GM19351 (cell line): ENCODE measurements at regions not wholly inside any gene's neighbourhood (a gene's known extent, or its start where the extent isn't known, plus 50 kb on each side); places are given as distances from the start of the nearest gene placed in this dataset.
A peak's percentile ranks its signal among the peaks of the same experiment; 100 is the strongest.
"Not testable (repeated sequence)": the region's sequence is repeated elsewhere in the genome, so short reads cannot be mapped to it uniquely, and the experiment has no call there.

ENCODE experiments used
- ATAC-seq: cut with Tn5 transposase; IDR thresholded peaks from one replicate; pipeline ENCODE4 v1.9.1; 2021; ENCODE audit warnings: mild to moderate bottlenecking, moderate library complexity; ENCODE audit not compliant: unreplicated experiment

- no peak for ATAC-seq
Observed at GRCh38 chr4:83932750-83933391, 397.0 kb downstream of the GPAT3 start.

- ATAC-seq = peak; percentile 57
Observed at GRCh38 chr4:83931659-83932438, 395.9 kb downstream of the GPAT3 start.

- ATAC-seq = no peak
Observed at GRCh38 chr4:83929550-83929949, 393.6 kb downstream of the GPAT3 start.

- ATAC-seq = no peak
Observed at GRCh38 chr4:83926950-83927349, 391.0 kb downstream of the GPAT3 start.

- no peak for ATAC-seq
Observed at GRCh38 chr4:83923341-83923740, 387.4 kb downstream of the GPAT3 start.

GRCh38 chr4:83922402-83922801, 386.5 kb downstream of the GPAT3 start:
- no peak for ATAC-seq

- ATAC-seq = no peak
Observed at GRCh38 chr4:83921124-83921523, 385.2 kb downstream of the GPAT3 start.

- no peak for ATAC-seq
Observed at GRCh38 chr4:83920375-83920774, 384.5 kb downstream of the GPAT3 start.

GRCh38 chr4:83917572-83917971, 381.7 kb downstream of the GPAT3 start:
- ATAC-seq = no peak

- ATAC-seq = no peak
Observed at GRCh38 chr4:83910693-83911092, 374.8 kb downstream of the GPAT3 start.

GRCh38 chr4:83906561-83906960, 370.7 kb downstream of the GPAT3 start:
- no peak for ATAC-seq

- peak; percentile 57 for ATAC-seq
Observed at GRCh38 chr4:83905952-83906351, 370.0 kb downstream of the GPAT3 start.

GRCh38 chr4:83903740-83904139, 367.8 kb downstream of the GPAT3 start:
- not testable (repeated sequence) for ATAC-seq

GRCh38 chr4:83894831-83895230, 358.9 kb downstream of the GPAT3 start:
- no peak for ATAC-seq

- no peak for ATAC-seq
Observed at GRCh38 chr4:83890816-83891215, 354.9 kb downstream of the GPAT3 start.

- no peak for ATAC-seq
Observed at GRCh38 chr4:83890231-83890630, 354.3 kb downstream of the GPAT3 start.

- no peak for ATAC-seq
Observed at GRCh38 chr4:83889802-83890201, 353.9 kb downstream of the GPAT3 start.

GRCh38 chr4:83885256-83886182, 349.6 kb downstream of the GPAT3 start:
- no peak for ATAC-seq

- ATAC-seq = no peak
Observed at GRCh38 chr4:83876047-83876446, 340.1 kb downstream of the GPAT3 start.

GRCh38 chr4:83875437-83875836, 339.5 kb downstream of the GPAT3 start:
- no peak for ATAC-seq

GRCh38 chr4:83873996-83874395, 338.1 kb downstream of the GPAT3 start:
- ATAC-seq = no peak
